Gastrocnemius medialis (tissue), 4 donors: ENCODE measurements at regions not wholly inside any gene's neighbourhood (a gene's known extent, or its start where the extent isn't known, plus 50 kb on each side); places are given as distances from the start of the nearest gene placed in this dataset.

Experiments
- CTCF ChIP-seq, 5 experiments: fragments of 450-650 bp in 3 of 5; fragments of 200-600 bp in 2 of 5; sonication (generic) in 2 of 5; IDR thresholded peaks in 4 of 5; conservative IDR thresholded peaks in 1 of 5; 1 replicate in 4 of 5; 2 replicates in 1 of 5; pipeline ENCODE4 v1.5.1; 2016 to 2019; ENCODE audit warnings: antibody characterized with exemption in 5 of 5, mild to moderate bottlenecking in 3 of 5, moderate library complexity in 3 of 5
- POLR2A ChIP-seq, 2 donors: fragments of 450-650 bp; IDR thresholded peaks; one replicate each; pipeline ENCODE4 v1.6.1; 2017; ENCODE audit warnings: antibody characterized with exemption in 2 of 2, mild to moderate bottlenecking in 2 of 2, moderate library complexity in 2 of 2

DNA sequence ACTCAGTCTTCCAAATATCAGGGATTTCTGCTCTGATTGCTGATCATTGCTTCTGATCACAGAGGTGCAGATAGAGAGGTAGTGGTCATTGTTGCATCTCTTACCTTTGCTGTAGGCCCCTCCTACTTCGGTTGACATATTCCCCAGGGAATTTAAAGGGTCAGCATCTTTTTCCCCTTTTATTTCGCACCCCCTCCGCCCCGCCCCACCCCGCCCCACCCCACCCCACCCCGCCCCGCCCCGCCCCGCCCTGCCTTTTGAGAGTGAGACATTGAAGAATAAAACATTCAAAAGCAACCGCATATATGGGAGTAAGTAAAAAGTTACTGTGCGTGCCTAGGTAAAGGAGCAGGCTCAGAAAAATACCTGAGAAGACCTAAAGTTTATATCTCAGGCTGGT lies 463.9 kb downstream of the BTG1 start:
- no peak for TF ChIP-seq CTCF (IDR thresholded peaks at IDR 0.05 in 4 of 5, conservative IDR thresholded peaks at IDR 0.05 in 1 of 5)
- no peak for TF ChIP-seq POLR2A (IDR thresholded peaks at IDR 0.05)
